ENCODE measurements at regions not wholly inside any gene's neighbourhood (a gene's known extent, or its start where the extent isn't known, plus 50 kb on each side); places are given as distances from the start of the nearest gene placed in this dataset.

GRCh38 chr21:18460979-18461378 lies 57.4 kb upstream of the TMPRSS15 start:
- no peak for DNase-seq

GRCh38 chr21:18461743-18462142 lies 58.2 kb upstream of the TMPRSS15 start:
- DNase-seq = no peak

- DNase-seq = no peak
These were observed 64.1 kb upstream of the TMPRSS15 start for GRCh38 chr21:18467715-18468114.

GRCh38 chr21:18468790-18469189 lies 65.2 kb upstream of the TMPRSS15 start:
- no peak for DNase-seq

- no peak for DNase-seq
These were observed 73.1 kb upstream of the TMPRSS15 start for GRCh38 chr21:18476639-18477038.

GRCh38 chr21:18477043-18477442 lies 73.5 kb upstream of the TMPRSS15 start:
- no peak for DNase-seq

GRCh38 chr21:18478513-18478912 lies 74.9 kb upstream of the TMPRSS15 start:
- no peak for DNase-seq

GRCh38 chr21:18488252-18488651 lies 84.7 kb upstream of the TMPRSS15 start:
- no peak for DNase-seq

GRCh38 chr21:18493422-18493821 lies 89.8 kb upstream of the TMPRSS15 start:
- no peak for DNase-seq

GRCh38 chr21:18495523-18495922 lies 91.9 kb upstream of the TMPRSS15 start:
- no peak for DNase-seq

- DNase-seq = no peak
These were observed 94.8 kb upstream of the TMPRSS15 start for GRCh38 chr21:18498431-18498830.

GRCh38 chr21:18499761-18500376 lies 96.3 kb upstream of the TMPRSS15 start:
- peak; percentile 56 for DNase-seq

GRCh38 chr21:18518054-18518481 lies 114.5 kb upstream of the TMPRSS15 start:
- DNase-seq = no peak

- no peak for DNase-seq
These were observed 117.6 kb upstream of the TMPRSS15 start for GRCh38 chr21:18521204-18521603.

- DNase-seq = no peak
These were observed 118.8 kb upstream of the TMPRSS15 start for GRCh38 chr21:18522181-18522972.

- DNase-seq = no peak
These were observed 120.7 kb upstream of the TMPRSS15 start for GRCh38 chr21:18524097-18524880.

- DNase-seq = no peak
These were observed 125.7 kb upstream of the TMPRSS15 start for GRCh38 chr21:18529254-18529653.

GRCh38 chr21:18542081-18542480 lies 138.5 kb upstream of the TMPRSS15 start:
- DNase-seq = no peak

- no peak for DNase-seq
These were observed 142.3 kb upstream of the TMPRSS15 start for GRCh38 chr21:18545908-18546307.

GRCh38 chr21:18547347-18547746 lies 143.8 kb upstream of the TMPRSS15 start:
- no peak for DNase-seq

- DNase-seq = no peak
These were observed 144.7 kb upstream of the TMPRSS15 start for GRCh38 chr21:18548249-18548648.

- DNase-seq = no peak
These were observed 145.8 kb upstream of the TMPRSS15 start for GRCh38 chr21:18549214-18549905.

GRCh38 chr21:18550361-18550760 lies 146.8 kb upstream of the TMPRSS15 start:
- DNase-seq = no peak
